GM18517 (cell line): ENCODE measurements at regions not wholly inside any gene's neighbourhood (a gene's known extent, or its start where the extent isn't known, plus 50 kb on each side); places are given as distances from the start of the nearest gene placed in this dataset.

Experiments
- ATAC-seq: cut with Tn5 transposase; IDR thresholded peaks from one replicate; pipeline ENCODE4 v1.9.1; 2021; ENCODE audit warnings: mild to moderate bottlenecking, moderate library complexity; ENCODE audit not compliant: unreplicated experiment

DNA sequence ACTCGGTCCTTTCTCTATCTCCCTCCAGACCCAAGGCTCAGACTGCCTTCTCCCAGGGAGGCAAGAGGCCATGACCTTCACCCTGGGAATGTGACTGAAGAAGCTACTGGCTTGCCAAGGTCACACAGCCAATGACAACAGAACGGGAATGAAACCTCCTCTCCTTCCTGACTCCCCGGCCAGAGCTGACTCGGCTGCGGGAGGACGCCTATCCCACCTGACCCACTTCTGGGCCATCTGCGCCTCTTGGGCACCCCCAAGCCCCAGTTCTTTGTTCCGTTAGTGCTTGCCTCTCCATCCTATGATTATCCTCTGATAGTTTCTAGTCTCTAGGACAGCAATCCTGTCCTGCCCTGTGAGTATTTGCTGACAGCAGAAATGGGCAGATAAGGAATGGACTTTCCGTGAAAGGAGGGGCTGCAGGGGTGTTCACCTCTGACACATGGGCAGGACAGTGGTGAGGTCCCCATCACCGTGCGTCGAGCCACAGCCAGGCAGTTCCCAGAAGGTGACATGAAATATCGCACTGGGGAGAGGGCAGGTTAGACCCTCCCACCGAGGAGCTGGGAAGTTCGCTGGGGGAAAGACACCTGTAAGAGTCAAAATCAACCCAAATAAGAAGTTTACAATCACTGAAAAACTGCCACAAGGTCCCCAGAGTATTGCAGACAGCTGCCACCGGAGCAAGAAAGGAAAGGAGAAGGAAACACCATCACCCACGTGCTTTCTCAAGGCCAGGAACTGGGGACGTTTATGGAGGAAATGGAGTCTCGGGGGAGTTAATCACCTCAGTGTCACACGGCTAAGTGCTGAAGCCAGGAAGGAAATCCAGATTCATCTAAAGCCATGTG lies 63.0 kb downstream of the INSIG1 start:
- ATAC-seq: no peak

DNA sequence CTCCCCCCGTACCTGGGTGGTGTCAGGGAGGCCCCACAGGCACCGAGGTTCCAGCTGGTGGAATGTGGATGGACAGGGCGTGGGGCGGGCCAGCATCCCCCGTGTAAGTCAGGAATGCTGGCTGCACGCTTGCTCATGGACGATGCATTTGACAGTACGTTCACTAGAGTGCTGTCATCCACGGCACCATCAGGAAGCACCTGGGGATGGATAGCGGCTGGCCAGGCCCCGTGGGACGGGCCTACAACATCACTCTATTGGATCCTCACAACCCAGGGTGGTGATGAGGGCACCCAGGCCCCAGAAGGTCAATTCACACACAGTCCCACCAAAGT lies 63.6 kb downstream of the INSIG1 start:
- ATAC-seq: no peak

DNA sequence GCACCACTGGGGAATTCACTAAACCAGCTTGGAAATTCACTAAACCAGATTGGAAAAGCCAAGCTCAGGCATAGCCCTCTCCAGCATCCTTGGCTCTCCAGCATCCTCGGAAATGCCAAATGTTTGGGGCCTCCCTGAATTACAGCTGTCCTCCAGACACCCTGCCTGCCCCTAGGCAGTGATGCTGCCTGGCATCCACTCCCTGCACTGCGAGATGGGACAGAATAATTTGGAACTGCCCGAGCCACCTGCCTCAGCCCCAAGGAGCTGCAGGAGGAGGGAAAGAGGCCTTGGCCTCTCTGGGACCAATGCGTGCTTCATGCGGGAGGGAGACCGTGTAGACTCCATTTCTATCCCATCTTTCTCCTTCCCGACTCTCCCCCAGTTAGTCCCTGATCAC lies 64.3 kb downstream of the INSIG1 start:
- ATAC-seq: no peak

DNA sequence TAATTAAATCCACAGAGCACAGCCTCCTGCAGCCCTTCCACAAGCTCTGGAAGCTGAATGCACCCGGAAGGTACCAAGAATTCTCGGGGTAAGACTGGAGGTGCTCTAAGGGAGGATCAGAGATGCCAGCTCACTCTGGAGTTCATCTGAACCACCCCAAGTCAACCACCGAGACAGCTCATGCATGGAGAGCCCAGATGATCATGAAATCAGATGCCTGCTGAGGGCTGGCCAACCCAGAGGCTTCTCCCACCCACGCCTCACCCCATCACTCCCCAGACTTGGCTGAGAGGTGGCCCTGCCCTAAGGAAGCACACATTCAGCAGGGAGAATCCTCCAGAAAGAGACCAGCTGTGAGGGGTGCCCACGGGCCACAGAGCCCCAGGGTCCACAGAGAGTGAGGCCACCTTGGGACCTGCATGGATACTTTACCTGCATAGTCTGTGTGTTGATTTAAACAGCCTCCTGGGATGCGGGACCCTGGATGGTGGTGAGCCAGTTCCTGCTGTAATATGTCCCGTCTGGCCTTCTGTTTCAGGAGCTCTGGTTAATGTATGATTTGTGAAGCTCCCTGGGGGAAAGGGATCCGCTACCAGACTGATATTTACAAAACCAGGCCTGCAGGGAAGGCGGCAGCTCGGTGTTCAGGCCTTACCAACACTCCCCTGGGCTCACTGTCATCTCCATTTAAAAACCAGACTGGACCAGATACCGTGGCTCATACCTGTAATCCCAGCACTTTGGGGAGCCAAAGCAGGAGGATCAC lies 64.9 kb downstream of the INSIG1 start:
- ATAC-seq: no peak

DNA sequence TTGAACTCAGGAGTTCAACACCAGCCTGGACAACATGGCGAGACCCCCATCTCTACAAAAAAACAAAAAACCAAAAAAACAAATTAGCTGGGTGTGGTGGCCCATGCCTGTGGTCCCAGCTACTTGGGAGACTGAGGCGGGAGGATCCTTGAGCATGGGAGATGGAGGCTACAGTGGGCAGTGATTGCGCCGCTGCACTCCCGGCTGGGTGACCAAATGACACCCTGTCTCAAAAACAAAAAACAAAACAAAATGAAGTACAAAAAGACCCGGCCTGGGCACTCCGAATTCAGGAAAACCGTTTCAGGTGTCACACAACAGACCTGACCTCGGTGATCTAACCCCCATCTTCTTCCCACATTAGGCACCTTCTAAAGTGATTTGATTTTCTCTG lies 65.5 kb downstream of the INSIG1 start:
- ATAC-seq: no peak

DNA sequence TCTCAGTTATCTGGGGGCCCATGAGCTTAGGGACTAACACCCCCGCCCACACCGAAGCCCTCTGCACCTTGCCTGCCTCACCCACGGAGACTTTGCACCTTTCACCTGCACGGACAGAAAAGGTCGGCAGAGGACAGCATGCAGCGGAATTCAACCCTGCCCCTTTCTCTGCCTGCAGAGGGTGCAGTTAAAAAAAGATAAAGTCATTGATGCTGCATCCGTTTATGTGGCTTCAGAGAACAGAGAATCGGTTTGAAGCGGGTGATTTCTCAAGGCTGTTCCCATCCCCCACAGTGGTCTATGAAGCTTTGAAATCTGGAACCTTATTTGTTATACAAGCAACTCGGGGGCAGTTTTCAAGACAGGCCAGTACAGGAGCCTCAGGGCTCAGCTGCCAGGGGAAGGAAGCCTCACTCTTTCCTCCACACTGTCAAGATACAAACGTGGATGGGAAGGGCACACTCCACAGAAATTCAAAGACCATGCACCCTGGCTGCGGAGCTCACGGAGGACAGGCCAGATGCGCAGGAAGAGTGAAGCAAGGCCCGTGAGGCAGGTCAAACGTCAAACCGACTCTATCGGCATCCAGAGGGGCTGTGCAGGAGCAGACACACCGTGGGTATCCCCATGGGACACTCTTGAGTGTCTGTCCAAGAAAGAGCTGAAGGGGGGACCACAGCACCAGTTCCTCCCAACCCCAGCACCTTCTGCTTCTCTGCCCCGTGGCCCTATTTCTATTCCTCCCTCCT lies 66.3 kb downstream of the INSIG1 start:
- ATAC-seq: no peak

DNA sequence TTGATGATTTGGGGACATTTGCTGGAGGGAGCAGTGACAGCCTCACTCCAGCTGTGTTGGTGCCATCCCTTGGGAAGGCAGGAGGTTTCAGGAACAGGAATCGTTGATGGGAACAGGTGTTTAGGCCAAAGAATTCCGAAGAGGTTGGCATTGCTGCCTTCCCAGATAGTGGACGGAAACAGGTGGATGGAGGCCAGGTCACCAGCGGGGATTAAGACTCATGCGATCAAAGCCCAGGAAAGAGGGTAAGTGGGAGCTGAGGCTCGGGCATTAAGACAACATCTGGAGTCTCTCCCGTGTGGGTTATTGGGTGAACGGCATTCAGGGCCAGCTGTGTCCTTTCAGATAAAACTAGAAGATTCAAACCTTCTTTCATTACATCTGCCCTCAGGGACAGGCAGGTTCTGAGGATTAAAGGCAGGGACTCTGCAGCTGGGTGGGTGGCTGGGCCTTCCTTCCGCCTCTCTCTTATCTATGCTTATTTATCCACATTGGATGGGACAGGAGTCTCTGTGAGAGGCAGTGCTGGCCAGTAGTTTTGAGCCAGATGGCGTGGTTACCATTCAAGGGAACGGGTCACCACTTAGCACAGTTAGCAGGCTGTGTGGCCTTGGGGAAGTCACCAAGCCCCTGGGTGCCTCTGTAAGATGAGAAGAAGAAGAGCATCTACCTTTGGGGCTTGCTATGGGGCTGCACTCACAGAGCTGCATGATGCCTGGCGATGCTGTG lies 67.6 kb downstream of the INSIG1 start:
- ATAC-seq: no peak

DNA sequence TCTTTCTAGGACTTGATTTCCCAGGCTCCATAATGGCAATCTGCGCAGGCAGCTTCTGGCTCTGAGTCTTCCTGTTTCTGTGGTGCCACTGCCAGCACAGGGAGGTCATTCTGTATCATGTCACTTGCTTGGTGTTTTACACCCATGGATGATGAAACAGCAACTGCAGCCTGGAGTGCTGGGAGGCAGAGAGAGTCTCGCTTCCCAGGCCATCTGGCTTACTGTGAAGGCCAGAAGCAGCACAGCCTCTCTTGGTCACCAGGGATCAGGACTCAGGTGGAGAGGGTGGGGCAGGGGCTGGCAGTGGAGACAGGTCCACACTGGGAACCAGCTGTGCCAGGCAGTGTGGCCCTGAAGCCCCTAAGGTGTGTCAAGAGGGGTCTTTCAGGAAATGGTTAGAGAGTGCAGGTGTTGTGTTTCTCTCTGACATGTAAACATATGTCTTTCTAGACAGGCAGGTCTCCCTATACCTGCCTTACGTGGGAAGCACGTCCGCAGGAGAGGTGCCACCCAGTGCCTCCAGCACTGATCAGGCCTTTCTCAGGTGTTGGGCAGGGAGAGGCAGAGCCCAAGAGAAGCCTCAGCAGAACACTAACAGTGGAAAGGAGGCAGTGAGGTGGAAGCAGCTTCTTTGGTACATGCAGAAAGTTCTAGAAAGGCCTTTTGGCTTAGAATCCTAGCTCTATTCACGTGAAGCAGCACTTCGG lies 71.4 kb downstream of the INSIG1 start:
- no peak for ATAC-seq

DNA sequence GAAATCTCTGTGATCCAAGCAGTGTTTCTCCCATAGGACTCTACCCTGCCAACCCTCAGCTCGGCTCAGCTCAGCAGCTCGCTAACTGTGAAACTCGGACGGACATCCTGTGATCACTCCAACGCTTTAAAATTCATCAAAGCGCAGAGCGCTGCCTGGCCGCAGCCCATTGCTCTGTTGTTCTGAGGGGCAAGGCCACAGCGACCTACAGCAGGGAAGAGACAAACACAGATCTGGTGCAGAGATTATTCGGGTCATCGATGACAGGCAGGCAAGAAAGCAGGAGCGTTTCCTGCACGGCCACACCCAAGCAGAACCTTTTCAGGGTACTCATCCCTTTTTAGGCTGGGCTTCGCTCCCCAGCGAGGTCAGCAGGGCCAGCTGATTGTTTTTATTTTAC lies 72.1 kb downstream of the INSIG1 start:
- ATAC-seq: no peak

DNA sequence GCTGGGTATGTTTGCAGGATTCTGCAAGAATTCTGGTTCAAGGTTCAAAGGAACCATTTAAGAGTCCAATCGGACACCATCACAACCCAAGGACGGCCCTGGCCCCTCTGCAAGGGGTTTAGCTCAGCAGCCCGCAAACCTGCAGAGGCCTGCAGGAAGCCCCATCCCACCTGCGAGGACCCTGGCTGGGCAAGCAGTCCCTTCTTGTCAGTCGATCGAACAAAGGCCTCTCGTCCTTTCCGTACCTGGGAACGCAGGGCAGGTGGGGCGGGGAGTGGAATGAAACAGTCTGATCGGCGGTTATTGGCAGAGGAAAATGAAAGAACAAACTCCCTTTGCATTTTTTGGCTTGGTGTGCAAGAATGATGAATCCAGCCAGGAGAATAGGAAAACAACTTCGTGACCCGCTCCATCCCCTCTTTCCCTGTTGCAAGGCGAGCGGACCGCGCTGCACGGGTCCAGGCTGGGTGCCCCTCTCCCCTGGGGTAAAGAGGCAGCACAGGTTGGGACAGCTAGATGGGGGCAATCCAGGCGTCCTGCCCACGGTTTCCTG lies 73.7 kb downstream of the INSIG1 start:
- no peak for ATAC-seq

DNA sequence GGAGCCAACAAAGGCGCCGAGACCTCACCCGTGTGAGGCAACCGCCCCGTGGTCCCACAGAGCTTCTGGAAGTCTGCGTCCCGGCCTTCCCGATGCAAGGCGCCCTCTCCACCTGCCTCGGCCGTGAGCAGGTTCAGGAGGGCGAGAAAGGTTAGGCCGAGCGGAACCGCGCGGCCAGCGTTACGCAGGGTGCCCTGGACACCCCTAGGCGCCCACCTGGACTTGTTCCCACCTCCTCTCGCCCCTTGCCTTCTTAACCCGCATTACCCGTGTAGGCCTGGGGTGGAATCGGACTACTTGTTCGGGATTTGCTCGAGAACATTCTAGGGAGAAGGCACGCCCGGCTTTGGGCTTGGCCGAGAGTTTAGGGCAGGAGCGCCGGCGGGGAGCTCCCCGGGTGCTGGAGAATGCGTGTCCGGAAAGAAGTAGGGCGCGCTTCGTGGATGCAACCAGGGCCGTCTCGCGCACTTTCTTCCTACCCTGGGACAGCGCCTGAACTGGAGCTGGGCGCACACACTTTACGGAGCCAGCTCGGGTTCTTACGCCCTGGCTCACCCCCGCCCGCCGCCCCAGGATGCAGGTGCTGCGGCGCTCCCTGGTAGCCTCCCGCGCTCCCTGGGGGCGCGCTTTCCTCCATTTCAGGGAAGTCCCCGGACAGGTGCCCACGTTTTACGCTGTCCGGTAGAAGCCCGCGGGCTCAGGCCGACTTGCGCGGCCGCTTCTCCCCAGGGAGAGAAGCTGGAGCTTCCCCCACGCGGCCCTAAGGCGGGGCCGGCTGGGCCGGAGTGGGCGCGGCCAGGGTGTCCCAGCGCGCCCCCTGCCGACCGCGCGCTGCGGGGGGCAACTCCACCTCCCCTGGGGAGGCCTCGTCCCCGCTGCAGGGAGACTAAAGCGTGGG lies 74.5 kb downstream of the INSIG1 start:
- ATAC-seq: no peak

DNA sequence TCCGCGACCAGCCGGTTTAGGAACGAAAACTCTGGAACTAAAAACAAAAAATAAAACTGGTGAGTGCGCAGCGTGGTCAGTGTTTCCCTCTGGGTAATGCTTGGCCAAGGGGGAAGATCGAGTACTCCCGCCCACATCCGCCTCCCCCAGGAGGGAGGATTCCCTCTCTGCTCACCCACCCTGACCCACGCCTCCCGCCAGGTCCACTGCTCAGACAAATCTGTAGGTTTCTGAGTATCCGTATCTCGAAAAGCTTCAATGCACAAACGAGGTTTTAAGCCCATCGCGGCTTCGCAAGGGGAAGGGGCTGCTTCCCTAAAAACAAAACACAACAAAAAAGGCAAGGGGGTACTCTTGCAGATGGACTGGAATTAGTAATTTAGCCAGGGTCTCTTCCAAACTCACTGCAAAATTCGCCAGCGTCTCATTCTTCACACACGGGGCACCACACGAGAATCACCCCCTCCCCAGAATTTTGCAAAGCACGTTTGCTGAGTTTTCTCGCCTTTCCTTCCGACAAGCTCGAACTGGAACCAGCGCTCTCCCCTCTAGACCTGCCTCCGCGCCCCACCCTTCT lies 75.2 kb downstream of the INSIG1 start:
- ATAC-seq: no peak

DNA sequence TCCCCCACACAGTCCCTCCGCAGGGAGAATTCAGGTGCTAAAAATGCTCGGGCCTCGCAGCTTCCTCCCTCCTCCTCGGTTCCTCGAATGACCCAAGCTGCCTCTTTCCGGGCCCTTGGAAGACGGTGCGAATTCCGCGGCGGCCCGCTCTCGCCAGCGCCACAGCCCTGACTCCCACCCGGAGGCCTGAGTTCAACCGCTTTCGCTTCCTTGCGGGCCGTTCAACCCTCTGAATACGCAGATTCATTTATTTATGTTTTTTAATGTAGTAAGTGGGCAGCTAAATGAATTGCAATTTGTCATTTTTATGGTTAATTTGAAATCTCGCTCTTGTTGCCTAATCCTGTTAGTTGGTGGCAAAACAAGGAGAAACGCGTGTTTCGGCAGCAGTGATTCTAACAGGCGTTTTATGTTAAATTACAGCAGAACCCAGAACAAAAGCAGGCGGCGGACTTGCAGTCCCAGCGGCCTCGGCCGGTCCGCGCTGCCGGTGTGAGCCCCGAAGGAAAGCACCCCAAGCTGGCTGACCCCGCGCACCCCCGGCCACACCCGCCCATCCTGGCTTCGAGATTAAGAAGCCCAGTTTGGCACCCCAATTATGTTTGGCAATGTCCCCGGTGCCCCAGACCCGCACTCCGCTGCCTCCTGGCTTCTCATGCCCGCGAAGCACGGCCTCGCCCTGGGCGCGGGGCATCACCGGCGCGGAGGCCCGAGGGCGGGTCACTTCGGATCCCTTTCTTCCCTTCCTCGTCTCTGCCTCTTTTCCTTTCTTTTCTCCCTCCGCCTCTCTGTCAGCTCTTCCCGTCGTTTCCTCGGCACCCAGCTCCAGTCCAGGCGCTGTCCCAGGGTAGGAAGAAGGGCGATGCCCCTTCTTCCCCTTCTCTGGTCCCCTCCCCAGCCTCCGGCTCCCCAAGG lies 75.9 kb downstream of the INSIG1 start:
- ATAC-seq: no peak

DNA sequence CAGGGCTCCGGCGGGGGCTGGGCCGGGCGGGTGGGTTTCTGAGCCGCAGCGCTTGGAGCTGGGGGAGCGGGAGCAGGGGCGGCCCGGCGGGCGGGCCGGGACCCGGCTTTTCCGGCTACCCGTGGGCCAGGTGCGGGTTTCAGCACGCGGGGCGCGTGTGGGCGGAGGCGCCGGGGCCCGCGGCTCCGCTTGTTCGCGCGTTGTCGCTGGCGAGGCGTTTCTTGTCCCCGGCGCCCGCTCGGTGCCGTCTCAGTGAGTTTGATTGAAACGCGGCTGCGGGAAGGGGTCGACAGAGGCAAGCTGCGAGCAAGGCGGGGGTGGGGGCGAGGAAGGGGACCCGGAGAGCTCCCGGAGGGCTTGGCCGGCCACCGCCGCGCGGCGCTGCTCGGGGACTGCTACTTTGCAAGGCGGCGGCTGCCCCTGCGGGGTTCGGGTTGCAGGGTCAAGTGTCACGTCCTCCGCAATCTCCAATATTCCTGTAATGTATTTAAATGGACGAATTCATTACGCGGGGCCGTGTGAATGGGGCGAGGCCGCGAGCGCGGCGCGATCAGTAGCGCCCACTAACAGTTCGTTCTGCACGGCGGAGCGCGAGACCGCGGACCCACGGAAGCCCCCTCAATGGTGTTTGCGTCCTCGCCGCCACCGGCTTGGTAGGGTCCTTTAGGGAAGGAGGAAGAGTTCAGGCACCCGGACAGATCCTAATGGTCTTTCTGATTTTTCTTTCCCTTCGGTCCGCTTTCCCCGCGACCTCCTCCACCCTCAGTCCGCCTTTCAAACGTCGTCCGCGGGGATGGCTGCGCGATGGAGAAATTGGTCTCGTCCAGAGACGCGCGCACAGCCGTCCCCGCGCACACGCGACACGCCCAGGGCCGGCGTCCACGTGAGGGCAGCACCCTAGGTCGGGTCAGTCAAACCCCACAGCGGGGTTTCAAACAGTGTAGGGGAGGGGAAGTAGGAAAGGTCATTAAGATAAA lies 76.9 kb downstream of the INSIG1 start:
- no peak for ATAC-seq

DNA sequence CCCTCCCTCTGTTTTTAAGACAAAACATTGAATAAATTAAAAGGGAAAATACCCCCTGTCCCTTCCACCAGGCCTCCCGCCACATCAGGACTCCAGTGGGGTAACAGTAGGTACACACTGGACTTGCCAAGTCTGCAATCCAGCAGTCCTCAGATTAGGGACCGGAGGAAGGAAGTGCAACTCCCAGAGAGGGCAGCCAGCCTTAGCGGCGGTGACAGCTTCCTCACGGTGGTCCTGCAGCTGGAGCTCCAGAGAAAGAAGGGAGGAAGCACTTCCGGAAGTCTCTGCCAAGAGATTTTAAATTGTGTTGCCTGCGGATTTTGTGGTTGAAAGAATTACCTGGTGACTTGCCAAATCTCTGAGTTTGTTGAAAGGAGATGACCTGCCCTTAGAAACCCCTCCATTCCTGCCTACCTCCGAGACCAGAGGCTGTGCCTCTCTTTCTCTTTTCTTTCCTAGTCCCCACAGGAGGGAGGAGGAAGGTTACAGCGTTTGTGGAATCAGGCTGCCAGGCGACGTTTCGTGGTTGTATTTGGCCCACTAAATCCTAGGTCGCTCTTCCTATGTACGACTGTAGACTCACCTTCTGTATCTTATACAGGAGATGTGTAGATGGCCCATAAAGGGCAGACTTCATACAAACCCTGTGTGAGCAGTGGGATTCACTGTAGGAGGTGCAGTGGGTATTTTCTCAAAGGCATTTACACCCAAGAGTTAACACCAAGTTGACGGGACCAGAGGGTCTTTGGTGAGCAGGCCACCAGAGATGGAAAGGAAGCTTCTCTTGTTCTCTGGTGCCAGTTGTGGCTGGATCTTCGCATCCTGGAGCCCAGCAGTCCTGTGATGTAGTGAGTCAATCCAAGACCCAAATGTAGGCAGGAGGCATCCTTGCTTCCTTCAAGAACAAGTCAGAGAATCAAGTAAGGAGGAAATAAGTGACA lies 77.9 kb downstream of the INSIG1 start:
- no peak for ATAC-seq
